ENCODE measurements at regions not wholly inside any gene's neighbourhood (a gene's known extent, or its start where the extent isn't known, plus 50 kb on each side); places are given as distances from the start of the nearest gene placed in this dataset.

DNA sequence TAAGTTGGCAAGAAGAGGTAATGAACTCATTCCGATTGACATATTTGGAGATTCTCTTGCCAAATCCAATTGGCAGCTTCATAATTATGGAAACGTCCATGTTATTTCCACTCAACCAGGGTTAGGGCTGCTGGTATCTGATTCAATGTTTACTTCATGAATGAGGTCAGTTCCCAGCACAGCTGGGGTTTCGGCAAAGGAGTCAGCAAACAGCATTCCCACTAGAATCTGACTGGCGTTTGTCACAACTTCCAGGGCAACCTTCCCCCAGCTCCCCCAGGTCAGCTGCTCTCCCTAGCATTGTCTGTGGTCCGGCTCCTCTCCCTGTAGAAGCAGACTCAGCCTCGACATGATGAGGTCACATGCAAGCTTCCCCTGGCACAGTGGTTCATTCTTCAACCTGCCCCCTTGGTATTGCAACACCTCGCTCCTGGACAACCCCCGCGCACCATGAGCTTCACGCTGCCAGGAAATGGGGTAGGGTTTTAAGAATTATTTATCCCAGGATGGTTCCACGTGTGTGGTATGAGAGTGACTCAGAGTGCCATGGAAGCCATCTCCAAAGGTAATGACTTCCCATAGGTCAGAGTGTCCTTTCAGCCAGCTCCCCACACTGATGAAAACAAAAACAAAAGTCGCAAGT lies 100.7 kb upstream of the SLC25A33 start (continued):
- TF ChIP-seq ZNF343 (CRISPR knock-in tag; IDR thresholded peaks at IDR 0.05): no peak
- TF ChIP-seq SSRP1 (CRISPR knock-in tag; IDR thresholded peaks at IDR 0.05): no peak
- 0 out of 2 replicates have a peak, but pooled peaks have one; percentile 21 for TF ChIP-seq AKAP8 (CRISPR knock-in tag; IDR thresholded peaks at IDR 0.05)
- TF ChIP-seq MATR3 (CRISPR knock-in tag; IDR thresholded peaks at IDR 0.05): no peak
- TF ChIP-seq ZFP62 (CRISPR knock-in tag; IDR thresholded peaks at IDR 0.05): no peak
- TF ChIP-seq ZNF782 (CRISPR knock-in tag; IDR thresholded peaks at IDR 0.05; ENCODE audit: borderline replicate concordance): peak; percentile 40; the same call in 1 of the 2 replicates
- TF ChIP-seq NCOA1 (CRISPR knock-in tag; IDR thresholded peaks at IDR 0.05): no peak; the same call in 1 of the 2 replicates
- TF ChIP-seq ZNF589 (CRISPR knock-in tag; conservative IDR thresholded peaks at IDR 0.05): peak; percentile 78; the same call in 1 of the 2 replicates
- TF ChIP-seq ZBTB42 (CRISPR knock-in tag; IDR thresholded peaks at IDR 0.05): no peak
- peak; percentile 45; the same call in 1 of the 2 replicates for TF ChIP-seq POLR2G (IDR thresholded peaks at IDR 0.05; ENCODE audit: low read depth, low read length)
- TF ChIP-seq, protein P1, sequence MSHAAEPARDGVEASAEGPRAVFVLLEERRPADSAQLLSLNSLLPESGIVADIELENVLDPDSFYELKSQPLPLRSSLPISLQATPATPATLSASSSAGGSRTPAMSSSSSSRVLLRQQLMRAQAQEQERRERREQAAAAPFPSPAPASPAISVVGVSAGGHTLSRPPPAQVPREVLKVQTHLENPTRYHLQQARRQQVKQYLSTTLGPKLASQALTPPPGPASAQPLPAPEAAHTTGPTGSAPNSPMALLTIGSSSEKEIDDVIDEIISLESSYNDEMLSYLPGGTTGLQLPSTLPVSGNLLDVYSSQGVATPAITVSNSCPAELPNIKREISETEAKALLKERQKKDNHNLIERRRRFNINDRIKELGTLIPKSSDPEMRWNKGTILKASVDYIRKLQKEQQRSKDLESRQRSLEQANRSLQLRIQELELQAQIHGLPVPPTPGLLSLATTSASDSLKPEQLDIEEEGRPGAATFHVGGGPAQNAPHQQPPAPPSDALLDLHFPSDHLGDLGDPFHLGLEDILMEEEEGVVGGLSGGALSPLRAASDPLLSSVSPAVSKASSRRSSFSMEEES (CRISPR knock-in tag; IDR thresholded peaks at IDR 0.05): peak; percentile 90
- TF ChIP-seq, protein P2, sequence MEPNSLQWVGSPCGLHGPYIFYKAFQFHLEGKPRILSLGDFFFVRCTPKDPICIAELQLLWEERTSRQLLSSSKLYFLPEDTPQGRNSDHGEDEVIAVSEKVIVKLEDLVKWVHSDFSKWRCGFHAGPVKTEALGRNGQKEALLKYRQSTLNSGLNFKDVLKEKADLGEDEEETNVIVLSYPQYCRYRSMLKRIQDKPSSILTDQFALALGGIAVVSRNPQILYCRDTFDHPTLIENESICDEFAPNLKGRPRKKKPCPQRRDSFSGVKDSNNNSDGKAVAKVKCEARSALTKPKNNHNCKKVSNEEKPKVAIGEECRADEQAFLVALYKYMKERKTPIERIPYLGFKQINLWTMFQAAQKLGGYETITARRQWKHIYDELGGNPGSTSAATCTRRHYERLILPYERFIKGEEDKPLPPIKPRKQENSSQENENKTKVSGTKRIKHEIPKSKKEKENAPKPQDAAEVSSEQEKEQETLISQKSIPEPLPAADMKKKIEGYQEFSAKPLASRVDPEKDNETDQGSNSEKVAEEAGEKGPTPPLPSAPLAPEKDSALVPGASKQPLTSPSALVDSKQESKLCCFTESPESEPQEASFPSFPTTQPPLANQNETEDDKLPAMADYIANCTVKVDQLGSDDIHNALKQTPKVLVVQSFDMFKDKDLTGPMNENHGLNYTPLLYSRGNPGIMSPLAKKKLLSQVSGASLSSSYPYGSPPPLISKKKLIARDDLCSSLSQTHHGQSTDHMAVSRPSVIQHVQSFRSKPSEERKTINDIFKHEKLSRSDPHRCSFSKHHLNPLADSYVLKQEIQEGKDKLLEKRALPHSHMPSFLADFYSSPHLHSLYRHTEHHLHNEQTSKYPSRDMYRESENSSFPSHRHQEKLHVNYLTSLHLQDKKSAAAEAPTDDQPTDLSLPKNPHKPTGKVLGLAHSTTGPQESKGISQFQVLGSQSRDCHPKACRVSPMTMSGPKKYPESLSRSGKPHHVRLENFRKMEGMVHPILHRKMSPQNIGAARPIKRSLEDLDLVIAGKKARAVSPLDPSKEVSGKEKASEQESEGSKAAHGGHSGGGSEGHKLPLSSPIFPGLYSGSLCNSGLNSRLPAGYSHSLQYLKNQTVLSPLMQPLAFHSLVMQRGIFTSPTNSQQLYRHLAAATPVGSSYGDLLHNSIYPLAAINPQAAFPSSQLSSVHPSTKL (CRISPR knock-in tag; IDR thresholded peaks at IDR 0.05): peak; percentile 80
- 0 out of 2 replicates have a peak, but pooled peaks have one; percentile 20 for TF ChIP-seq ZNF121 (CRISPR knock-in tag; IDR thresholded peaks at IDR 0.05)
- TF ChIP-seq RBAK (CRISPR knock-in tag; IDR thresholded peaks at IDR 0.05): no peak
- TF ChIP-seq NCOA2 (CRISPR knock-in tag; IDR thresholded peaks at IDR 0.05): 0 out of 2 replicates have a peak, but pooled peaks have one; percentile 68
- no peak for TF ChIP-seq ETV6 (CRISPR knock-in tag; conservative IDR thresholded peaks at IDR 0.05)
- no peak for TF ChIP-seq SMAD9 (CRISPR knock-in tag; IDR thresholded peaks at IDR 0.05)
- no peak for TF ChIP-seq ZNF235 (CRISPR knock-in tag; IDR thresholded peaks at IDR 0.05; ENCODE audit: borderline replicate concordance)
- TF ChIP-seq ZC3H4 (CRISPR knock-in tag; IDR thresholded peaks at IDR 0.05; ENCODE audit: borderline replicate concordance): no peak
- no peak for TF ChIP-seq CBX2 (IDR thresholded peaks at IDR 0.05; ENCODE audit: low read depth, low read length)
- TF ChIP-seq CBX2 (CRISPR knock-in tag; IDR thresholded peaks at IDR 0.05; ENCODE audit: low read depth): no peak
- TF ChIP-seq, protein P3, sequence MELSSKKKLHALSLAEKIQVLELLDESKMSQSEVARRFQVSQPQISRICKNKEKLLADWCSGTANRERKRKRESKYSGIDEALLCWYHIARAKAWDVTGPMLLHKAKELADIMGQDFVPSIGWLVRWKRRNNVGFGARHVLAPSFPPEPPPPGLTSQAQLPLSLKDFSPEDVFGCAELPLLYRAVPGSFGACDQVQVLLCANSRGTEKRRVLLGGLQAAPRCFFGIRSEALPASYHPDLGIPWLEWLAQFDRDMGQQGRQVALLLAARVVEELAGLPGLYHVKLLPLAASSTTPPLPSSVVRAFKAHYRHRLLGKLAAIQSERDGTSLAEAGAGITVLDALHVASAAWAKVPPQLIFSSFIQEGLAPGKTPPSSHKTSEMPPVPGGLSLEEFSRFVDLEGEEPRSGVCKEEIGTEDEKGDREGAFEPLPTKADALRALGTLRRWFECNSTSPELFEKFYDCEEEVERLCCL (CRISPR knock-in tag; IDR thresholded peaks at IDR 0.05; ENCODE audit: borderline replicate concordance): no peak
- TF ChIP-seq, protein P4, sequence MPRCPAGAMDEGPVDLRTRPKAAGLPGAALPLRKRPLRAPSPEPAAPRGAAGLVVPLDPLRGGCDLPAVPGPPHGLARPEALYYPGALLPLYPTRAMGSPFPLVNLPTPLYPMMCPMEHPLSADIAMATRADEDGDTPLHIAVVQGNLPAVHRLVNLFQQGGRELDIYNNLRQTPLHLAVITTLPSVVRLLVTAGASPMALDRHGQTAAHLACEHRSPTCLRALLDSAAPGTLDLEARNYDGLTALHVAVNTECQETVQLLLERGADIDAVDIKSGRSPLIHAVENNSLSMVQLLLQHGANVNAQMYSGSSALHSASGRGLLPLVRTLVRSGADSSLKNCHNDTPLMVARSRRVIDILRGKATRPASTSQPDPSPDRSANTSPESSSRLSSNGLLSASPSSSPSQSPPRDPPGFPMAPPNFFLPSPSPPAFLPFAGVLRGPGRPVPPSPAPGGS (CRISPR knock-in tag; IDR thresholded peaks at IDR 0.05): no peak
- no peak; the same call in 1 of the 2 replicates for TF ChIP-seq GZF1 (CRISPR knock-in tag; IDR thresholded peaks at IDR 0.05)
